ENCODE measurements at regions not wholly inside any gene's neighbourhood (a gene's known extent, or its start where the extent isn't known, plus 50 kb on each side); places are given as distances from the start of the nearest gene placed in this dataset.

- no peaks in the 10 kb centered on the region for H4K20me1 ChIP-seq (ENCODE audit: control insufficient read depth, extremely low read depth, insufficient read depth, low read length)
- no peaks in the 10 kb centered on the region for H3K9me3 ChIP-seq (ENCODE audit: control insufficient read depth, low read depth, low read length)
- no peak for TF ChIP-seq CTCF (optimal IDR thresholded peaks at IDR 0.05 in 1 of 3, IDR thresholded peaks at IDR 0.05 in 1 of 3, conservative IDR thresholded peaks at IDR 0.05 in 1 of 3; ENCODE audit: extremely low read depth in 1 of 3, insufficient read depth in 2 of 3, low read length in 3 of 3)
- no peak for TF ChIP-seq EZH2 (IDR thresholded peaks at IDR 0.05; ENCODE audit: low read length)
- no peak overlapping the region for H3K9ac ChIP-seq (ENCODE audit: control insufficient read depth, extremely low read depth, insufficient read depth, low read length)
- H3K9me1 ChIP-seq (ENCODE audit: control insufficient read depth, extremely low read depth, insufficient read depth, low read length) = no peaks in the 10 kb centered on the region
- no peak overlapping the region for H3K27ac ChIP-seq (ENCODE audit: control insufficient read depth, insufficient read depth, low read length)
- dilution Hi-C loops (cut with MboI; ENCODE audit: extremely low pct_ligation_motif_present, low sequenced_read_pairs) = loop anchor here (25.0 kb wide), 1 partner anchor 544 kb away; no protein-coding TSS in a partner anchor
- no peak overlapping the region for H3K4me3 ChIP-seq (ENCODE audit: control insufficient read depth in 2 of 3, extremely low read depth in 1 of 3, insufficient read depth in 2 of 3, low read depth in 1 of 3, low read length in 3 of 3)
- no peak for DNase-seq (ENCODE audit: low read depth, low spot score)
- peaks cover 10% of the 10 kb centered on the region for H3K4me1 ChIP-seq (ENCODE audit: control insufficient read depth, extremely low read depth, insufficient read depth, low read length)
- H2AFZ ChIP-seq (ENCODE audit: control insufficient read depth, low read length) = no peak overlapping the region
- H3K27me3 ChIP-seq (ENCODE audit: control insufficient read depth, extremely low read depth, insufficient read depth, low read length) = no peaks in the 10 kb centered on the region
- no peak overlapping the region for H3K4me2 ChIP-seq (ENCODE audit: control insufficient read depth, extremely low read depth, insufficient read depth, low read depth, low read length)
- no peaks in the 10 kb centered on the region for H3K36me3 ChIP-seq (ENCODE audit: control insufficient read depth in 2 of 2, extremely low read depth in 1 of 2, insufficient read depth in 2 of 2, low read length in 2 of 2)
- H3K79me2 ChIP-seq (ENCODE audit: control insufficient read depth, insufficient read depth, low read length) = no peaks in the 10 kb centered on the region
- FAIRE-seq = no peak
Observed at GRCh38 chr12:83843541-83843940, 1069.1 kb downstream of the SLC6A15 start.

- Histone ChIP-seq H3K36me3 (ENCODE audit: control insufficient read depth in 2 of 2, extremely low read depth in 1 of 2, insufficient read depth in 2 of 2, low read length in 2 of 2) (no peaks in the 10 kb centered on the region), H3K9me1 (ENCODE audit: control insufficient read depth, extremely low read depth, insufficient read depth, low read length) (no peaks in the 10 kb centered on the region), H3K27me3 (ENCODE audit: control insufficient read depth, extremely low read depth, insufficient read depth, low read length) (no peaks in the 10 kb centered on the region), H3K4me3 (ENCODE audit: control insufficient read depth in 2 of 3, extremely low read depth in 1 of 3, insufficient read depth in 2 of 3, low read depth in 1 of 3, low read length in 3 of 3) (no peak overlapping the region), H3K79me2 (ENCODE audit: control insufficient read depth, insufficient read depth, low read length) (no peaks in the 10 kb centered on the region), H4K20me1 (ENCODE audit: control insufficient read depth, extremely low read depth, insufficient read depth, low read length) (no peaks in the 10 kb centered on the region), H3K4me2 (ENCODE audit: control insufficient read depth, extremely low read depth, insufficient read depth, low read depth, low read length) (no peak overlapping the region), H3K27ac (ENCODE audit: control insufficient read depth, insufficient read depth, low read length) (no peak overlapping the region), H3K9me3 (ENCODE audit: control insufficient read depth, low read depth, low read length) (no peaks in the 10 kb centered on the region), H3K9ac (ENCODE audit: control insufficient read depth, extremely low read depth, insufficient read depth, low read length) (no peak overlapping the region), H3K4me1 (ENCODE audit: control insufficient read depth, extremely low read depth, insufficient read depth, low read length) (peaks cover 10% of the 10 kb centered on the region), H2AFZ (ENCODE audit: control insufficient read depth, low read length) (no peak overlapping the region)
- dilution Hi-C loops (cut with MboI; ENCODE audit: extremely low pct_ligation_motif_present, low sequenced_read_pairs) = loop anchor here (25.0 kb wide), 1 partner anchor 546 kb away; no protein-coding TSS in a partner anchor
- FAIRE-seq (no peak), DNase-seq (ENCODE audit: low read depth, low spot score) (no peak)
- TF ChIP-seq EZH2 (IDR thresholded peaks at IDR 0.05; ENCODE audit: low read length) (no peak), CTCF (optimal IDR thresholded peaks at IDR 0.05 in 1 of 3, IDR thresholded peaks at IDR 0.05 in 1 of 3, conservative IDR thresholded peaks at IDR 0.05 in 1 of 3; ENCODE audit: extremely low read depth in 1 of 3, insufficient read depth in 2 of 3, low read length in 3 of 3) (no peak)
Observed at GRCh38 chr12:83841620-83842019, 1071.0 kb downstream of the SLC6A15 start.

Measured in keratinocyte (primary cell).